HEK293T (cell line): ENCODE measurements at regions not wholly inside any gene's neighbourhood (a gene's known extent, or its start where the extent isn't known, plus 50 kb on each side); places are given as distances from the start of the nearest gene placed in this dataset.

ENCODE experiments used
- CTCF ChIA-PET: fragments of 350-600 bp; formaldehyde crosslinking; extraction: SDS; loops from one replicate; lab custom pipeline; 2021; ENCODE audit warnings: antibody characterized with exemption, inconsistent platforms; lab: Yijun Ruan, JAX
- POLR2A ChIA-PET: fragments of 350-600 bp; formaldehyde crosslinking; extraction: SDS; loops from one replicate; lab custom pipeline; 2020; ENCODE audit warnings: antibody characterized with exemption, inconsistent platforms; lab: Yijun Ruan, JAX
- DNase-seq: peaks from one replicate; pipeline ENCODE4 v3.0.0; 2012; ENCODE audit warnings: mixed read lengths; ENCODE audit errors: extremely low spot score
- ARNT ChIP-seq: fragments of 450-650 bp; IDR thresholded peaks from 2 replicates; pipeline ENCODE4 v1.6.1; 2017; ENCODE audit warnings: mild to moderate bottlenecking
- BHLHE40 ChIP-seq: fragments of 450-650 bp; IDR thresholded peaks from 2 replicates; pipeline ENCODE4 v1.6.1; 2016; ENCODE audit warnings: mild to moderate bottlenecking, moderate library complexity, borderline replicate concordance
- CTBP1 ChIP-seq: fragments of 450-650 bp; IDR thresholded peaks from 2 replicates; pipeline ENCODE4 v1.6.1; 2016; ENCODE audit warnings: borderline replicate concordance
- ELF4 ChIP-seq: fragments of 450-650 bp; IDR thresholded peaks from 2 replicates; pipeline ENCODE4 v1.6.1; 2017; ENCODE audit warnings: antibody characterized with exemption
- FOXA1 ChIP-seq: fragments of 450-650 bp; IDR thresholded peaks from 2 replicates; pipeline ENCODE4 v1.6.1; 2016; ENCODE audit warnings: mild to moderate bottlenecking
- FOXK2 ChIP-seq: fragments of 450-650 bp; IDR thresholded peaks from 2 replicates; pipeline ENCODE4 v1.6.1; 2016; ENCODE audit warnings: mild to moderate bottlenecking
- FOXM1 ChIP-seq: fragments of 450-650 bp; IDR thresholded peaks from 2 replicates; pipeline ENCODE4 v1.6.1; 2017; ENCODE audit warnings: mild to moderate bottlenecking, borderline replicate concordance
- HDGF ChIP-seq: fragments of 450-650 bp; IDR thresholded peaks from 2 replicates; pipeline ENCODE4 v1.6.1; 2017; ENCODE audit warnings: antibody characterized with exemption, borderline replicate concordance
- L3MBTL2 ChIP-seq: fragments of 450-650 bp; conservative IDR thresholded peaks from 2 replicates; pipeline ENCODE4 v1.6.1; 2016; ENCODE audit warnings: mild to moderate bottlenecking
- LEF1 ChIP-seq: fragments of 450-650 bp; IDR thresholded peaks from 2 replicates; pipeline ENCODE4 v1.6.1; 2017; ENCODE audit warnings: mild to moderate bottlenecking, borderline replicate concordance
- NFRKB ChIP-seq: fragments of 450-650 bp; IDR thresholded peaks from 2 replicates; pipeline ENCODE4 v1.6.1; 2016; ENCODE audit warnings: mild to moderate bottlenecking, moderate library complexity
- PKNOX1 ChIP-seq: fragments of 450-650 bp; IDR thresholded peaks from 2 replicates; pipeline ENCODE4 v1.6.1; 2016
- SP1 ChIP-seq: fragments of 450-650 bp; IDR thresholded peaks from 2 replicates; pipeline ENCODE4 v1.6.1; 2017
- SUZ12 ChIP-seq: fragments of 450-650 bp; IDR thresholded peaks from 2 replicates; pipeline ENCODE4 v1.6.1; 2016; ENCODE audit warnings: mild to moderate bottlenecking
- TARDBP ChIP-seq: fragments of 450-650 bp; IDR thresholded peaks from 2 replicates; pipeline ENCODE4 v1.6.1; 2016
- ZNF384 ChIP-seq: fragments of 450-650 bp; IDR thresholded peaks from 2 replicates; pipeline ENCODE4 v1.6.1; 2016

DNA sequence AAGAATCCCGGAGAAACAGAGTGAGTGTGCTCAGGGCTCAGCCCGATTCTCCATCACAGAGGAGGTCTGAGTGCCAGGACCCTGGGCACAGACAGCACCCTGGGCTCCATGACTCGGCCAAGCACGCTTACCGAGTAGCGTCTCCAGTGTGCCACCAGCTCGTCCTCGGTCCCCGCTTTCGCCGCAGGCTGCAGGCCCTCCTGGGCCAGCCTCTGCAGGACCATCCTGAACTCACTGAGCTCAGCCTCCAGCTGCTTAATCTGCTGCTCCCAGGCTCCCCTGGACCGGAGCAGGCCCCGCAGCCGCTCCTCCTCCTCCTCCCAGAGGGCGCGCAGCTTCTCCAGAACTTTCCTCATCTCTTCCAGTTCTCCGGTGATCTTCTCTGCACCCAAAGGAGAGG is 61.2 kb downstream of the SYNE3 start:
- no peak for DNase-seq
- ChIA-PET CTCF (interaction anchor here (1.0 to 3.3 kb wide), 2 partner anchors 9 to 14 kb away, joined by 4 to 30 read pairs; no protein-coding TSS in a partner anchor), POLR2A (interaction anchor here (1.1 kb wide), 1 partner anchor 79 kb away, joined by 3 read pairs; no protein-coding TSS in a partner anchor)
- TF ChIP-seq FOXK2 = no peak
- no peak for TF ChIP-seq CTBP1
- TF ChIP-seq SP1 = no peak
- no peak for TF ChIP-seq ZNF384
- no peak for TF ChIP-seq ARNT
- no peak for TF ChIP-seq LEF1
- TF ChIP-seq TARDBP = no peak
- no peak for TF ChIP-seq L3MBTL2
- TF ChIP-seq FOXM1 = no peak
- no peak for TF ChIP-seq BHLHE40
- TF ChIP-seq NFRKB = no peak
- TF ChIP-seq FOXA1 = no peak
- no peak for TF ChIP-seq SUZ12

- no peak for TF ChIP-seq ELF4
- no peak for TF ChIP-seq NFRKB
- no peak for TF ChIP-seq PKNOX1
- no peak for TF ChIP-seq TARDBP
- TF ChIP-seq ARNT = no peak
- TF ChIP-seq BHLHE40 = no peak
- TF ChIP-seq ZNF384 = no peak
- TF ChIP-seq FOXM1 = no peak
- no peak for TF ChIP-seq SP1
- no peak for TF ChIP-seq L3MBTL2
- no peak for TF ChIP-seq HDGF
- TF ChIP-seq FOXK2 = no peak
- no peak for TF ChIP-seq CTBP1
- TF ChIP-seq FOXA1 = no peak
- TF ChIP-seq LEF1 = no peak
- TF ChIP-seq SUZ12 = no peak
- no peak for DNase-seq
- POLR2A ChIA-PET = no interaction called here
- CTCF ChIA-PET = interaction anchor here (1.6 to 3.3 kb wide), 2 partner anchors 12 to 22 kb away, joined by 3 to 30 read pairs; no protein-coding TSS in a partner anchor
Measured at GRCh38 chr14:95453713-95453980, 62.8 kb downstream of the SYNE3 start.

GRCh38 chr14:95452893-95453712 is 63.3 kb downstream of the SYNE3 start:
- no peak for DNase-seq
- TF ChIP-seq FOXM1 (no peak), TARDBP (no peak), SP1 (no peak), SUZ12 (no peak), FOXA1 (no peak), ELF4 (no peak), NFRKB (no peak), L3MBTL2 (no peak), HDGF (no peak), ZNF384 (no peak), BHLHE40 (no peak), CTBP1 (no peak), LEF1 (no peak), ARNT (no peak), PKNOX1 (no peak)
- ChIA-PET CTCF (interaction anchor here (0.7 to 3.3 kb wide), 20 partner anchors 8 to 257 kb away, joined by 3 to 30 read pairs (median 3); partner anchors contain the start of gene SYNE3), POLR2A (no interaction called here)

GRCh38 chr14:95452176-95452892 is 64.1 kb downstream of the SYNE3 start:
- no peak for TF ChIP-seq FOXM1
- no peak for TF ChIP-seq ZNF384
- TF ChIP-seq FOXA1 = no peak
- TF ChIP-seq PKNOX1 = no peak
- TF ChIP-seq SUZ12 = no peak
- no peak for TF ChIP-seq NFRKB
- no peak for TF ChIP-seq FOXK2
- no peak for TF ChIP-seq ARNT
- TF ChIP-seq TARDBP = no peak
- TF ChIP-seq BHLHE40 = no peak
- no peak for TF ChIP-seq ELF4
- no peak for TF ChIP-seq SP1
- no peak for TF ChIP-seq HDGF
- TF ChIP-seq CTBP1 = no peak
- no peak for TF ChIP-seq L3MBTL2
- no peak for TF ChIP-seq LEF1
- CTCF ChIA-PET = interaction anchor here (0.5 to 3.3 kb wide), 23 partner anchors 8 to 263 kb away, joined by 3 to 30 read pairs (median 3); partner anchors contain the start of gene SYNE3
- POLR2A ChIA-PET = no interaction called here
- DNase-seq = peak; percentile 45

DNA sequence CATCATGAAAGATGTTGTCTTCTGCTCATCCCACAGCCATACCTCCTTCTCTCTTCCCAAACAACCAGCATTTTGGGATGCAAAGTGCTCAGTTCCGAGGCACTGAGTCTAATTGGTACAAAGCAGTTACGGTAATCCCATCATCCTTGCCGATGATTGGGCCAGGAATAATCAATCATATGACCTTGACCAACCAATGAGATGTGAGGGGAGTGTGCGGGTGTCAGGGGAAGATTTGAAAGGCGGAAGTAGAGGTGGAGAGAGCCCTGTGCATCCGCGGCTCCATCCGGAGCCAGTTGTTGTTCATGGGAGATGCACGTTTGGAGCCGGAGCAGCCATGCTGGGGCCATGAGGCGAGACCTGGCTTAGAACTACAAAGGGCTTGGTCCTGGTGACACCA is 67.3 kb downstream of the SYNE3 start:
- CTCF ChIA-PET = no interaction called here
- no peak for DNase-seq

More for the DNA sequence above, 67.3 kb downstream of the SYNE3 start:
- no peak for TF ChIP-seq NFRKB
- no peak for TF ChIP-seq SUZ12
- no peak for TF ChIP-seq PKNOX1
- no peak for TF ChIP-seq CTBP1
- TF ChIP-seq FOXK2 = no peak
- no peak for TF ChIP-seq FOXM1
- TF ChIP-seq LEF1 = no peak
- TF ChIP-seq HDGF = no peak
- no peak for TF ChIP-seq ARNT
- POLR2A ChIA-PET = no interaction called here
